Cardiac fibroblast (primary cell): ENCODE measurements at regions not wholly inside any gene's neighbourhood (a gene's known extent, or its start where the extent isn't known, plus 50 kb on each side); places are given as distances from the start of the nearest gene placed in this dataset.
"Not testable (repeated sequence)": the region's sequence is repeated elsewhere in the genome, so short reads cannot be mapped to it uniquely, and the experiment has no call there.

Experiments used
- DNase-seq, 2 donors: peaks; one replicate each; pipeline versions ENCODE4 v3.0.0 to v3.0.0-alpha.2; 2010; ENCODE audit warnings: low read depth in 2 of 2
- H3K4me3 ChIP-seq, 2 donors: replicated peaks in 1 of 2; 1 replicate in 1 of 2; 2 replicates in 1 of 2; pipeline ENCODE4 v1.5.1; 2011; ENCODE audit warnings: low read depth in 2 of 2, low read length in 2 of 2, mild to moderate bottlenecking in 2 of 2, moderate library complexity in 1 of 2
- CTCF ChIP-seq: IDR thresholded peaks from one replicate; pipeline ENCODE4 v1.5.1; 2011; ENCODE audit warnings: low read depth, mild to moderate bottlenecking, low read length, inconsistent platforms

GRCh38 chr2:182506606-182507005 is 79.8 kb upstream of the PDE1A start:
- H3K4me3 ChIP-seq = no peak overlapping the region
- peak; percentile 68 to 93 for DNase-seq
- no peak for TF ChIP-seq CTCF

GRCh38 chr2:182508583-182508982 is 81.7 kb upstream of the PDE1A start:
- not testable (repeated sequence) for DNase-seq, H3K4me3 ChIP-seq

GRCh38 chr2:182509216-182509615 is 82.4 kb upstream of the PDE1A start:
- H3K4me3 ChIP-seq = no peak overlapping the region
- no peak for DNase-seq
- TF ChIP-seq CTCF = no peak

GRCh38 chr2:182521453-182522404 is 94.9 kb upstream of the PDE1A start:
- no peak overlapping the region for H3K4me3 ChIP-seq
- no peak for TF ChIP-seq CTCF
- no peak for DNase-seq

GRCh38 chr2:182522405-182522896 is 95.6 kb upstream of the PDE1A start:
- peak in 1 of 2 donors; percentile 39 for DNase-seq
- no peak overlapping the region for H3K4me3 ChIP-seq
- TF ChIP-seq CTCF = no peak

- TF ChIP-seq CTCF = no peak
- peak; percentile 9 to 26 for DNase-seq
- H3K4me3 ChIP-seq = no peak overlapping the region
Measured at GRCh38 chr2:182522972-182523473, 96.2 kb upstream of the PDE1A start.

- TF ChIP-seq CTCF = no peak
- H3K4me3 ChIP-seq = no peak overlapping the region
- DNase-seq = no peak
Measured at GRCh38 chr2:182530636-182531035, 103.8 kb upstream of the PDE1A start.
